H1 (cell line): ENCODE measurements at regions not wholly inside any gene's neighbourhood (a gene's known extent, or its start where the extent isn't known, plus 50 kb on each side); places are given as distances from the start of the nearest gene placed in this dataset.

Experiments used
- CTCF ChIA-PET: fragments of 300-600 bp; sonication (Branson Sonifier 250); formaldehyde crosslinking; loops from one replicate; lab custom pipeline; 2021; ENCODE audit not compliant: partially characterized antibody; lab: Charles Lee
- POLR2A ChIA-PET: fragments of 300-600 bp; sonication (Branson Sonifier 250); formaldehyde crosslinking; loops from one replicate; lab custom pipeline; 2021; ENCODE audit warnings: inconsistent platforms; ENCODE audit not compliant: partially characterized antibody; lab: Charles Lee
- DNase-seq, 2 experiments: peaks; one replicate each; pipeline versions ENCODE4 v3.0.0 to v3.0.0-alpha.2; 2010 to 2022; ENCODE audit warnings: low spot score in 2 of 2, low read depth in 1 of 2, mixed read lengths in 1 of 2
- FAIRE-seq: peaks from 2 replicates; lab custom pipeline; 2011; peaks lifted over from hg19 to GRCh38; lab: Jason Lieb, UNC
- H2AFZ ChIP-seq: 2 replicates; pipeline ENCODE4 v1.8.1; 2012; ENCODE audit warnings: low read length, inconsistent platforms
- H2AK5ac ChIP-seq: 2 replicates; pipeline ENCODE4 v1.6.1; 2013; ENCODE audit warnings: low read depth, low read length
- H2BK120ac ChIP-seq: replicated peaks from 2 replicates; pipeline ENCODE3; 2013; ENCODE audit warnings: low read depth, low read length, inconsistent platforms
- H2BK12ac ChIP-seq: 2 replicates; pipeline ENCODE4 v1.6.1; 2013; ENCODE audit warnings: low read depth, low read length
- H2BK15ac ChIP-seq: 2 replicates; pipeline ENCODE4 v1.6.1; 2013; ENCODE audit warnings: low read length
- H2BK20ac ChIP-seq: 2 replicates; pipeline ENCODE4 v1.6.1; 2013; ENCODE audit warnings: low read length
- H2BK5ac ChIP-seq: 2 replicates; pipeline ENCODE4 v1.6.1; 2013; ENCODE audit warnings: low read depth, low read length
- H3K14ac ChIP-seq: 2 replicates; pipeline ENCODE4 v1.6.1; 2013; ENCODE audit warnings: inconsistent platforms; ENCODE audit not compliant: insufficient read length
- H3K18ac ChIP-seq: 2 replicates; pipeline ENCODE4 v1.6.1; 2013; ENCODE audit warnings: low read length; ENCODE audit errors: extremely low read depth
- H3K23ac ChIP-seq: 2 replicates; pipeline ENCODE4 v1.6.1; 2013; ENCODE audit warnings: inconsistent platforms; ENCODE audit not compliant: insufficient read length
- H3K23me2 ChIP-seq: 2 replicates; pipeline ENCODE4 v1.6.1; 2013; ENCODE audit warnings: low read depth, low read length
- H3K27ac ChIP-seq: 2 replicates; pipeline ENCODE4 v1.6.1; 2011; ENCODE audit warnings: low read depth, low read length, inconsistent platforms
- H3K27me3 ChIP-seq, 4 experiments: replicated peaks in 1 of 4; 1 replicate in 1 of 4; 2 replicates in 3 of 4; pipeline versions ENCODE4 v1.6.1 to v1.8.1; 2011 to 2013; ENCODE audit warnings: low read length in 3 of 4, mild to moderate bottlenecking in 3 of 4, inconsistent platforms in 2 of 4, mixed read lengths in 2 of 4, moderate library complexity in 1 of 4; ENCODE audit not compliant: control insufficient read depth in 3 of 4, insufficient read depth in 3 of 4; ENCODE audit errors: extremely low read depth in 1 of 4
- H3K36me3 ChIP-seq, 4 experiments: 2 replicates each; pipeline versions ENCODE4 v1.6.1 to v1.8.1; 2011 to 2013; ENCODE audit warnings: mild to moderate bottlenecking in 4 of 4, low read length in 3 of 4, moderate library complexity in 2 of 4, control low read depth in 1 of 4, inconsistent platforms in 1 of 4; ENCODE audit not compliant: insufficient read depth in 4 of 4, control insufficient read depth in 2 of 4
- H3K4ac ChIP-seq: replicated peaks from 2 replicates; pipeline ENCODE3; 2013; ENCODE audit warnings: low read length, low read depth, mixed read lengths, inconsistent platforms; ENCODE audit not compliant: insufficient read length
- H3K4me1 ChIP-seq, 4 experiments: replicated peaks in 1 of 4; 1 replicate in 1 of 4; 2 replicates in 3 of 4; pipeline versions ENCODE4 v1.6.1 to v1.8.1; 2011 to 2013; ENCODE audit warnings: low read length in 3 of 4, inconsistent platforms in 2 of 4, mixed read lengths in 1 of 4; ENCODE audit not compliant: insufficient read depth in 4 of 4, control insufficient read depth in 3 of 4
- H3K4me2 ChIP-seq, 2 experiments: 2 replicates each; pipeline versions ENCODE4 v1.6.1 to v1.8.1; 2011 to 2013; ENCODE audit warnings: low read depth in 2 of 2, low read length in 2 of 2, control low read depth in 1 of 2, inconsistent platforms in 1 of 2, mild to moderate bottlenecking in 1 of 2; ENCODE audit not compliant: insufficient read depth in 1 of 2
- H3K4me3 ChIP-seq, 4 experiments: fragments of 200-600, 300-600 bp in 1 of 4; sonication (generic), shearing (Covaris generic), sonication (Bioruptor Twin) in 1 of 4; 2 replicates each; pipeline versions ENCODE4 v1.5.1 to v1.8.1; 2011 to 2016; ENCODE audit warnings: low read length in 4 of 4, low read depth in 3 of 4, control low read depth in 2 of 4, inconsistent platforms in 2 of 4, mild to moderate bottlenecking in 2 of 4, mixed read lengths in 1 of 4, moderate library complexity in 1 of 4; ENCODE audit not compliant: insufficient read depth in 2 of 4; ENCODE audit errors: extremely low read depth in 1 of 4
- H3K56ac ChIP-seq: replicated peaks from 2 replicates; pipeline ENCODE3; 2013; ENCODE audit warnings: low read depth, mild to moderate bottlenecking, mixed read lengths, low read length, inconsistent platforms; ENCODE audit not compliant: insufficient read length
- H3K79me1 ChIP-seq: 2 replicates; pipeline ENCODE4 v1.6.1; 2013; ENCODE audit warnings: low read depth, low read length, control low read depth
- H3K79me2 ChIP-seq, 2 experiments: 2 replicates each; pipeline versions ENCODE4 v1.6.1 to v1.8.1; 2012 to 2013; ENCODE audit warnings: low read length in 2 of 2, mild to moderate bottlenecking in 2 of 2, inconsistent platforms in 1 of 2; ENCODE audit not compliant: insufficient read depth in 2 of 2, control insufficient read depth in 1 of 2
- H3K9ac ChIP-seq, 4 experiments: replicated peaks in 1 of 4; 1 replicate in 1 of 4; 2 replicates in 3 of 4; pipeline versions ENCODE4 v1.6.1 to v1.8.1; 2011 to 2013; ENCODE audit warnings: low read depth in 3 of 4, low read length in 3 of 4, control low read depth in 2 of 4, mild to moderate bottlenecking in 2 of 4, moderate library complexity in 2 of 4, inconsistent platforms in 1 of 4; ENCODE audit errors: extremely low read depth in 1 of 4
- H3K9me3 ChIP-seq, 2 experiments: 2 replicates each; pipeline versions ENCODE4 v1.6.1 to v1.8.1; 2012 to 2013; ENCODE audit warnings: mild to moderate bottlenecking in 2 of 2, moderate library complexity in 2 of 2, control low read depth in 1 of 2, inconsistent platforms in 1 of 2, low read depth in 1 of 2, low read length in 1 of 2, mixed read lengths in 1 of 2; ENCODE audit not compliant: insufficient read depth in 2 of 2
- H4K20me1 ChIP-seq, 2 experiments: replicated peaks in 1 of 2; 2 replicates each; pipeline versions ENCODE3 to v1.8.1; 2011 to 2013; ENCODE audit warnings: inconsistent platforms in 2 of 2, low read length in 2 of 2, mild to moderate bottlenecking in 1 of 2; ENCODE audit not compliant: insufficient read depth in 2 of 2, control insufficient read depth in 1 of 2
- H4K5ac ChIP-seq: 2 replicates; pipeline ENCODE4 v1.6.1; 2013; ENCODE audit warnings: low read length, low read depth, mixed read lengths, inconsistent platforms; ENCODE audit not compliant: insufficient read length
- H4K8ac ChIP-seq: 2 replicates; pipeline ENCODE4 v1.8.0; 2013; ENCODE audit warnings: mild to moderate bottlenecking, moderate library complexity, low read length, inconsistent platforms; ENCODE audit not compliant: insufficient read depth; ENCODE audit errors: extremely low read depth
- H4K91ac ChIP-seq: replicated peaks from 2 replicates; pipeline ENCODE3; 2013; ENCODE audit warnings: low read length, mixed read lengths, inconsistent platforms; ENCODE audit not compliant: insufficient read length
- TAF1 ChIP-seq: IDR thresholded peaks from 2 replicates; pipeline ENCODE4 v1.6.1; 2011; ENCODE audit warnings: mild to moderate bottlenecking, low read depth, low read length
- WGBS, 2 experiments: shearing (Covaris generic) in 1 of 2; methylation state at CpG; one replicate each; pipeline versions ENCODE4 v1.1.6 to v1.1.7; 2013 to 2015; ENCODE audit warnings: low lambda C conversion rate in 2 of 2, mixed read lengths in 2 of 2, inconsistent platforms in 1 of 2, low coverage in 1 of 2, missing lambda C conversion rate in 1 of 2; ENCODE audit not compliant: insufficient replicate concordance in 2 of 2, insufficient coverage in 1 of 2, insufficient read length in 1 of 2; ENCODE audit errors: extremely low coverage in 1 of 2, missing lambda C conversion rate in 1 of 2; 5-methylcytosine and 5-hydroxymethylcytosine counted together

GRCh38 chr7:130925136-130925794 lies 191.3 kb upstream of the KLF14 start:
- Histone ChIP-seq H2AK5ac (no peak overlapping the region), H4K91ac (no peak overlapping the region), H4K5ac (no peak overlapping the region), H3K4me1 (peaks cover 0 to 9% (median 4%) of the 10 kb centered on the region in 4 experiments; a peak in 4 of 7 replicates), H3K23ac (no peak overlapping the region), H4K8ac (no peak overlapping the region), H3K36me3 (no peaks in the 10 kb centered on the region), H3K23me2 (no peaks in the 10 kb centered on the region), H2BK120ac (no peak overlapping the region), H2BK5ac (no peak overlapping the region), H2BK12ac (no peak overlapping the region), H4K20me1 (no peaks in the 10 kb centered on the region), H3K56ac (no peak overlapping the region), H2AFZ (no peak overlapping the region), H2BK20ac (no peak overlapping the region), H3K27ac (no peak overlapping the region), H3K4ac (no peak overlapping the region), H3K9me3 (no peaks in the 10 kb centered on the region), H3K9ac (no peak overlapping the region), H3K18ac (no peak overlapping the region), H3K79me1 (no peaks in the 10 kb centered on the region; the same call in 1 of the 2 replicates), H3K27me3 (no peaks in the 10 kb centered on the region), H2BK15ac (no peak overlapping the region), H3K4me3 (no peak overlapping the region), H3K79me2 (no peaks in the 10 kb centered on the region), H3K14ac (no peak overlapping the region), H3K4me2 (no peak overlapping the region)
- ChIA-PET CTCF (interaction anchor here (0.6 to 1.8 kb wide), 2 partner anchors 28 to 791 kb away, joined by 3 to 5 read pairs; no protein-coding TSS in a partner anchor), POLR2A (no interaction called here)
- no peak for DNase-seq
- 93% methylated on average over 7 of the region's 8 CpGs; no CpG with 5 or more reads in 1 of the 2 experiments for WGBS, 2 experiments
- FAIRE-seq, result no peak
- no peak for TF ChIP-seq TAF1
